ENCODE measurements at regions not wholly inside any gene's neighbourhood (a gene's known extent, or its start where the extent isn't known, plus 50 kb on each side); places are given as distances from the start of the nearest gene placed in this dataset.
"Not testable (repeated sequence)": the region's sequence is repeated elsewhere in the genome, so short reads cannot be mapped to it uniquely, and the experiment has no call there.

DNA sequence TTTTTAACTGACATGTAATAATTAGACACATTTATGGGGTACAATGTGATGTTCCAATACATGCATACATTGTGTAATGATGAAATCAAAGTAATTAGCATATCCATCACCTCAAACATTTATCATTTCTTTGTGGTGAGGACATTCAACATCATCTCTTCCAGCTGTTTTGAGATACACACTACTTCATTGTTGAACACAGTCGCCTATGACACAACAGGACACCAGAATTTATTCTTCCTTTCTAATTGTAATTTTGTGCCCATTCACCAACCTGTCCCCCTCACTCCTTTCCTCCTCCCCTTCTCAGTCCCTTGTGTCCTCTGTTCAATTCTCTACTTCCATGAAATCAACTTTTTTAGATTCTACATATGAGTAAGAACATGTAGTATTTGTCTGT is 113.4 kb upstream of the CBLB start:
- TF ChIP-seq, protein P1, sequence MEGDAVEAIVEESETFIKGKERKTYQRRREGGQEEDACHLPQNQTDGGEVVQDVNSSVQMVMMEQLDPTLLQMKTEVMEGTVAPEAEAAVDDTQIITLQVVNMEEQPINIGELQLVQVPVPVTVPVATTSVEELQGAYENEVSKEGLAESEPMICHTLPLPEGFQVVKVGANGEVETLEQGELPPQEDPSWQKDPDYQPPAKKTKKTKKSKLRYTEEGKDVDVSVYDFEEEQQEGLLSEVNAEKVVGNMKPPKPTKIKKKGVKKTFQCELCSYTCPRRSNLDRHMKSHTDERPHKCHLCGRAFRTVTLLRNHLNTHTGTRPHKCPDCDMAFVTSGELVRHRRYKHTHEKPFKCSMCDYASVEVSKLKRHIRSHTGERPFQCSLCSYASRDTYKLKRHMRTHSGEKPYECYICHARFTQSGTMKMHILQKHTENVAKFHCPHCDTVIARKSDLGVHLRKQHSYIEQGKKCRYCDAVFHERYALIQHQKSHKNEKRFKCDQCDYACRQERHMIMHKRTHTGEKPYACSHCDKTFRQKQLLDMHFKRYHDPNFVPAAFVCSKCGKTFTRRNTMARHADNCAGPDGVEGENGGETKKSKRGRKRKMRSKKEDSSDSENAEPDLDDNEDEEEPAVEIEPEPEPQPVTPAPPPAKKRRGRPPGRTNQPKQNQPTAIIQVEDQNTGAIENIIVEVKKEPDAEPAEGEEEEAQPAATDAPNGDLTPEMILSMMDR (IDR thresholded peaks at IDR 0.05), result no peak
- no peak overlapping the region for H3K27ac ChIP-seq
- no peak overlapping the region for H3K4me3 ChIP-seq
- H3K36me3 ChIP-seq, result no peaks in the 10 kb centered on the region
- ATAC-seq (ENCODE audit: insufficient number of reproducible peaks, low FRiP score, low read depth), result no peak
- no peaks in the 10 kb centered on the region for H3K4me1 ChIP-seq (ENCODE audit: control insufficient read depth in 1 of 2, low read depth in 2 of 2)
- H3K27me3 ChIP-seq (replicated peaks; ENCODE audit: insufficient read depth), result no peaks in the 10 kb centered on the region
- DNase-seq (ENCODE audit: low spot score), result no peak
- no peaks in the 10 kb centered on the region for H3K9me3 ChIP-seq

- Histone ChIP-seq H3K27me3 (replicated peaks; ENCODE audit: insufficient read depth) (no peaks in the 10 kb centered on the region), H3K4me1 (ENCODE audit: control insufficient read depth in 1 of 2, low read depth in 2 of 2) (peaks cover 0 to 7% of the 10 kb centered on the region in 2 donors), H3K9me3 (no peaks in the 10 kb centered on the region), H3K27ac (no peak overlapping the region), H3K36me3 (no peaks in the 10 kb centered on the region), H3K4me3 (no peak overlapping the region)
- ATAC-seq (ENCODE audit: insufficient number of reproducible peaks, low FRiP score, low read depth), result no peak
- no peak for DNase-seq (ENCODE audit: low spot score)
- TF ChIP-seq, protein P1 (IDR thresholded peaks at IDR 0.05), result no peak
Measured at GRCh38 chr3:105984837-105985236, 116.0 kb upstream of the CBLB start.

GRCh38 chr3:105986343-105986742 is 117.5 kb upstream of the CBLB start:
- H3K27me3 ChIP-seq (replicated peaks; ENCODE audit: insufficient read depth); H3K4me3 ChIP-seq; H3K36me3 ChIP-seq; H3K27ac ChIP-seq; ATAC-seq (ENCODE audit: insufficient number of reproducible peaks, low FRiP score, low read depth); H3K9me3 ChIP-seq; DNase-seq (ENCODE audit: low spot score); H3K4me1 ChIP-seq (ENCODE audit: control insufficient read depth in 1 of 2, low read depth in 2 of 2): not testable (repeated sequence)

- TF ChIP-seq, protein P1 (IDR thresholded peaks at IDR 0.05), result no peak
- DNase-seq (ENCODE audit: low spot score), result no peak
- no peak for ATAC-seq (ENCODE audit: insufficient number of reproducible peaks, low FRiP score, low read depth)
- Histone ChIP-seq H3K4me1 (ENCODE audit: control insufficient read depth in 1 of 2, low read depth in 2 of 2) (peaks cover 0 to 7% of the 10 kb centered on the region in 2 donors), H3K27me3 (replicated peaks; ENCODE audit: insufficient read depth) (no peaks in the 10 kb centered on the region), H3K4me3 (no peak overlapping the region), H3K36me3 (no peaks in the 10 kb centered on the region), H3K27ac (no peak overlapping the region), H3K9me3 (no peaks in the 10 kb centered on the region)
Measured at GRCh38 chr3:105987809-105988208, 119.0 kb upstream of the CBLB start.

DNA sequence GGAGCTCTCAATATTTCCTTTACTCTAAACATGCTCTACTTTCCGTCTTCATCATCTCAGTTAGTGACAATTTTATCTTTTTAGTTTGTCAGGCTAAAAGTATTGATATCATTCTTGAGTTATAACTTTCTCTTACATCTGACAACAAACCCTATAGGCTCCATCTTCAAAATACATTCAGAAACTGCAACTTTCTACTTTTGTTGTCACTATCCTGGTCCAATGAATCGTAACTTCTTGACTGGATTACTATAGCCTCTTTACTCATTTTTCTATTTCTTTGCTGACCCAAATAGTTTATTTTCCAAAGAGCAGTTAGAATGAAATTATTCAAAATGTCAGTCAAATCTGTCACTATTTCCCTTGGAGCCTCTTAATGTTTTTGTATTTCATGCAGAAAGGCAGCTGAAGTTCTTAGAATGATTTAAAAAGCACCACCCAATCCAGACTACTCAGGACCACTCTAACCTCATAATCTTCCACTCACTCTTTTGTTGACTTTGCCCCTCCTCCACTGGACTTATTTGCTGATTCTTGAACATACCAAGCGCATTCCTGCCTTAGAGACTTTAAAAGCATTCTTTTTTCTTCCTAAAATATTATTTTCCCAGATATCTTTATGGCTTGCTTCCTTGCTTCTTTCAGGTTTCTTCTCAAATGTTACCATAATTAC is 119.9 kb upstream of the CBLB start:
- Histone ChIP-seq H3K27me3 (replicated peaks; ENCODE audit: insufficient read depth) (no peaks in the 10 kb centered on the region), H3K4me1 (ENCODE audit: control insufficient read depth in 1 of 2, low read depth in 2 of 2) (peaks cover 0 to 7% of the 10 kb centered on the region in 2 donors), H3K36me3 (no peaks in the 10 kb centered on the region), H3K9me3 (no peaks in the 10 kb centered on the region), H3K4me3 (no peak overlapping the region), H3K27ac (no peak overlapping the region)
- TF ChIP-seq, protein P1 (IDR thresholded peaks at IDR 0.05), result no peak
- ATAC-seq (ENCODE audit: insufficient number of reproducible peaks, low FRiP score, low read depth) (peak; percentile 50), DNase-seq (ENCODE audit: low spot score) (no peak)

DNA sequence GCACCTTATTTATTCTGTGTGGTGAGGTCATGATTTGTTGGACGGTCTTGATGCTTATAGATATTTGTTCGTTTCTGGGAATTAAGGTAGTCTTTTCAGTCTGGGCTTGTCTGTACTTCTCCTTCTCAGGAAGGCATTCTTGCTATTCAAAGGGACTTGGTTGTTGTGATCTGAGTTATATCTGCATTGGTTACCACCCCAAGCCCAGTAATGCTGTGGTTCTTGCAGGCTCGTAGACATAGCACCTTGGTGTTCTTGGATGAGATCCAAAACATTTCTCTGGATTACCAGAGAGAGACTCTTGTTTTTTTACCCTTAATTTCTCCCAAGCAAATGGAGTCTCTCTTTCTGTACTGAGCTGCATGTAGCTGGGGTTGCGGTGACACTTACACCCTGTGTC is 128.0 kb upstream of the CBLB start:
- Histone ChIP-seq H3K27me3 (replicated peaks; ENCODE audit: insufficient read depth) (no peaks in the 10 kb centered on the region), H3K4me1 (ENCODE audit: control insufficient read depth in 1 of 2, low read depth in 2 of 2) (peaks cover 0 to 3% of the 10 kb centered on the region in 2 donors), H3K9me3 (no peaks in the 10 kb centered on the region), H3K27ac (no peak overlapping the region), H3K4me3 (no peak overlapping the region), H3K36me3 (no peaks in the 10 kb centered on the region)
- ATAC-seq (ENCODE audit: insufficient number of reproducible peaks, low FRiP score, low read depth) (no peak), DNase-seq (ENCODE audit: low spot score) (no peak)
- TF ChIP-seq, protein P1 (IDR thresholded peaks at IDR 0.05), result no peak
